ENCODE measurements at regions not wholly inside any gene's neighbourhood (a gene's known extent, or its start where the extent isn't known, plus 50 kb on each side); places are given as distances from the start of the nearest gene placed in this dataset.

GRCh38 chr3:16788440-16789056 is 96.2 kb upstream of the PLCL2 start:
- DNase-seq (ENCODE audit: low read depth) = no peak
- no peak overlapping the region for H3K4me3 ChIP-seq (ENCODE audit: low read length)
- TF ChIP-seq CTCF (conservative IDR thresholded peaks at IDR 0.05; ENCODE audit: low read length) = no peak

GRCh38 chr3:16789344-16790120 is 95.2 kb upstream of the PLCL2 start:
- no peak for TF ChIP-seq CTCF (conservative IDR thresholded peaks at IDR 0.05; ENCODE audit: low read length)
- DNase-seq (ENCODE audit: low read depth) = no peak
- H3K4me3 ChIP-seq (ENCODE audit: low read length) = no peak overlapping the region

DNA sequence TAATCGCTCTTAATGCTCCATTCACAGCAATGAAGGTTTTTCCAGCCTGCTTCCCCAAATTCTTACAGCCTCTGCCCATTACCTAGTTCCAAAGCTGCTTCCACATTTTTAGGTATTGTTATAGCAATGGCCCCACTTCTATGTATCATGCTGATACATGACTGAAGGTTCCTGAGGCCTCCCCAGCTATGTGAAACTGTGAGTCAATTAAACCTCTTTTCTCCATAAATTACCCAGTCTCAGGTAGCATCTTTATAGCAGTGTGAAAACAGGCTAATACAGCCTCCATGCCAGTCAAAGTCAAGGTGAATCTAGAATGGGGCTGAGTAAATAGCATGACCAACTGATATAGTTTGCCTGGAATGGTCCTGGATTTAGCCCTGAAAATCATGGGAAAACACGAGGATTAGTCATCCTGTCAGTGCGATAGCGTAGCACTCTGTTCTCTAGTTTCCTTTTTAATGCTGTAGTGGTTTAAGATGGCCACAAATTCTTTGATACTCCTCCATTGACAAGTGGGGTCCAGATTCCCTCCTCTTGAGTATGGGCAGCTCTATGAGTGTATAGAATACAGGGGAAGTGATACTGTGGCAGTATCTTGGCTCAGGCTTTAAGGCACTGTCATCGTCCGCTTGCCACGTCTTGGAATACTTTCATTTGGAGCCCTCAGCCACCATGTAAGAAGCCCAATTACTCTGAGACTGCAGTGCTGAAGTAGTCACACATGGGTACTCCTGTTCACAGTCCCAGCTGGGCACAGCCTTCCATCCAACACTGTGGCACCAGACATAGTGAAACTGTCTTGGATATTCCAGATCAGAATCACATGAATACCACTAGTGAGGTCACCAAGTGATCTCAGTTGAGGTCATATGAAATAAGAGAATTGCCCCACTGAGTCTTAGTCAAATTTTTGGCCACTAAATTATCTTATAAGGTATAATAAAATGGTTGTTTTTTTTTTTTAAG is 94.0 kb upstream of the PLCL2 start:
- H3K4me3 ChIP-seq (ENCODE audit: low read length) = no peak overlapping the region
- DNase-seq (ENCODE audit: low read depth) = no peak
- no peak for TF ChIP-seq CTCF (conservative IDR thresholded peaks at IDR 0.05; ENCODE audit: low read length)

DNA sequence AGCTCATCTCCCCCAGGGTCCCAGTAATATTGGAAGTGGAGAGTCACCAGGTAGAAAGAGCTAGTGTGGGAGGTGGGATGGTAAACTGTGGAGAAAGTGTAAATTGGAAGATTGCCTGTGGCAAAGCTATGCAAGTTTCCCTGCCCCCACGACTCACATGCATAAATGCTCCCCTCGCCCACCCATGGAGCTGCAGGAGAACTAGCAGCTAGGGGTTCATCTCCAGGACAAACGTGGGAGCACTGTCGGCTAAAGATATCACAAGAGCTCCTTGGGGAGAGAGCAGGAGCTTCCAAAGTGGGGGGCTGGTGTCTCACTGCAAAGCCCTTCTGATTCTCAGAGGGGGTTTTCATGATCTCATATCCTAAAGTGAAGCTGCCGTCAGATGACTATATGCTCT is 91.4 kb upstream of the PLCL2 start:
- no peak overlapping the region for H3K4me3 ChIP-seq (ENCODE audit: low read length)
- TF ChIP-seq CTCF (conservative IDR thresholded peaks at IDR 0.05; ENCODE audit: low read length) = no peak
- no peak for DNase-seq (ENCODE audit: low read depth)

DNA sequence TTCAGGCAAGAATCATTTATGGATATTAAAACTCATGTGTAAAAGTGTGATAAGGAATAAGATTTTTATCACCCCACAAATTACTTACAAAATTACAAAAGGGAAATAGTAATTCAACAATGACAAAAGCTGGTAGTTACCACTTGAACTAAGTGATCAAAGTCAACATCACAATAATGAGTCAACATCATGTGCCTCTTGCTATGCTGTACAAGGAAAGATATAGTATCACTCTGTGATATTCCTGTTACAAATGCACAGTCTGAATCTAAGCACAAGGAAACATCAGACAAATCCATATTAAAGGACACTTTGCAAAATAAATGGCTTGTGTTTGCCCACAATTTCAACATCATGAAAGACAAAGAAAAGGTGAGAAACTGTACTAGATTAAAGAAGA is 90.5 kb upstream of the PLCL2 start:
- no peak for DNase-seq (ENCODE audit: low read depth)
- TF ChIP-seq CTCF (conservative IDR thresholded peaks at IDR 0.05; ENCODE audit: low read length) = no peak

GRCh38 chr3:16795581-16795980 is 89.2 kb upstream of the PLCL2 start:
- TF ChIP-seq CTCF (conservative IDR thresholded peaks at IDR 0.05; ENCODE audit: low read length) = no peak
- no peak overlapping the region for H3K4me3 ChIP-seq (ENCODE audit: low read length)
- no peak for DNase-seq (ENCODE audit: low read depth)

More for the DNA sequence above, 90.5 kb upstream of the PLCL2 start:
- no peak overlapping the region for H3K4me3 ChIP-seq (ENCODE audit: low read length)

Data from AG10803 (cell line).